Stimulated activated memory B cell treated with anti-CD40 and anti-IgM and Interleukin-4, amounts not matched to agents 10 μg/mL and 1 μg/mL and 100 μg/mL, for 72 hours (primary cell): ENCODE measurements at regions not wholly inside any gene's neighbourhood (a gene's known extent, or its start where the extent isn't known, plus 50 kb on each side); places are given as distances from the start of the nearest gene placed in this dataset.

ENCODE experiments used
- ATAC-seq: fragments of 150-1000 bp; cut with Tn5 transposase; 2 replicates; pipeline ENCODE4 v1.10.0; 2021
- H3K27ac Mint-ChIP-seq: one replicate; pipeline ENCODE4 v1.8.0; 2022; ENCODE audit warnings: mild to moderate bottlenecking, mixed read lengths
- H3K27me3 Mint-ChIP-seq: one replicate; pipeline ENCODE4 v1.8.0; 2022; ENCODE audit warnings: mixed read lengths
- H3K36me3 Mint-ChIP-seq: one replicate; pipeline ENCODE4 v1.8.0; 2022; ENCODE audit warnings: mixed read lengths
- H3K4me1 Mint-ChIP-seq: one replicate; pipeline ENCODE4 v1.8.0; 2022; ENCODE audit warnings: mixed read lengths
- H3K4me3 Mint-ChIP-seq: one replicate; pipeline ENCODE4 v1.8.0; 2022; ENCODE audit warnings: mild to moderate bottlenecking, moderate library complexity, mixed read lengths
- H3K9me3 Mint-ChIP-seq: one replicate; pipeline ENCODE4 v1.8.0; 2022; ENCODE audit warnings: mixed read lengths

DNA sequence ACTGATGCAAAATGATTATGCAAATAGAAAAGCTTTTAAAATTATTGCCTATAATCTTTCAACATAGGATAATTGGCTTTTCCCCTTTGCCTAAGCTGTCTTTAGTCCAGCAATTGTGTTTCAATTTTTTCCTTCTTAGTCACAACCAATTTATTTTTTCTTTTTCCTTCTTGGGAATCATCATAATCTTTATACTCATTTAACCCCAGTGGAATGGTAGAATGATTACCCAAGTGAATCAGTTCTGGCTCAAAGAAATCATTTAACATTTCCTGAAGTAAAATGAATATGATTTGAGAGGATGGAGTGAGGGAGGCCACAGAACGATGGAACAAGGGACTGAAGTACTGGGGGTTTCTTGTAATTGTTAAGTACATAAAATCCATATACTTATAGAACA is 93.0 kb upstream of the CRIM1 start:
- Mint-ChIP-seq H3K9me3 (peaks cover 14% of the 10 kb centered on the region), H3K27ac (no peak overlapping the region), H3K27me3 (peaks cover 2% of the 10 kb centered on the region), H3K4me1 (no peaks in the 10 kb centered on the region), H3K4me3 (no peak overlapping the region), H3K36me3 (no peaks in the 10 kb centered on the region)
- no peak for ATAC-seq

DNA sequence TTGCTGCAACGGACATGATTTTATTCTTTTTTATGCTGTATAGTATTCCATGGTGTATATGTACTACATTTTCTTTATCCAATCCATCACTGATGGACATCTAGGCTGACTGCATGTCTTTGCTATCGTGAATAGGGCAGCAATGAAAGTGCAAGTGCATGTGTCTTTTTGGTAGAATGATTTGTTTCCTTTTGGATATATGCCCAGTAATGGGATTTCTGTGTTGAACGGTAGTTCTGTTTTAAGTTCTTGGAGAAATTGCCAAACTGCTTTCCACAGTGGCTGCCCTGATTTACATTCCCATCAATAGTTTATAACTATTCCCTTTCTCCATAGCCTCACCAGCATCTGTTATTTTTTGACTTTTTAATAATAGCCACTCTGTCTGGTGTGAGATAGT is 99.7 kb upstream of the CRIM1 start:
- Mint-ChIP-seq H3K36me3 (no peaks in the 10 kb centered on the region), H3K4me3 (no peak overlapping the region), H3K27me3 (peaks cover 20% of the 10 kb centered on the region), H3K4me1 (no peaks in the 10 kb centered on the region), H3K9me3 (peaks cover 7% of the 10 kb centered on the region), H3K27ac (no peak overlapping the region)
- ATAC-seq = no peak

DNA sequence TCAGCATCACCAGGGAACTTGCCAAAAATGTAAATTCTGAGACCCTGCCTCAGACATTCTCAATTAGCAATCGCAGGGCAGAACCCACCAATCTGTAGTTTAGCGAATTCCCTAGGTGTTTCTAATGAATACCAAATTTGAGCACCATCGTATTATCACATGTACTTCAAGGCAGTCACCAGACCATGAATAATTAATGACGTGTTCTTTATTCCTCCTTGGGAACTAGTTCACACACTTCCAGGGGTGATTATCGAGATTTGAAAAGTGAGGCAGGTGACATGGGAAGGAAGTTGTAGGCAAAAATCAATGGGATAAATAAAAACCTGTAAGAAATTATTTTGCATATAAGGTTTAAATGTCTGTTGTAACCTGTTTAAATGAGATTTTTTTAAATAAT is 102.5 kb upstream of the CRIM1 start:
- Mint-ChIP-seq H3K9me3 (peaks cover 7% of the 10 kb centered on the region), H3K36me3 (no peaks in the 10 kb centered on the region), H3K27ac (no peak overlapping the region), H3K4me3 (no peak overlapping the region), H3K27me3 (peaks cover 20% of the 10 kb centered on the region), H3K4me1 (no peaks in the 10 kb centered on the region)
- no peak for ATAC-seq

DNA sequence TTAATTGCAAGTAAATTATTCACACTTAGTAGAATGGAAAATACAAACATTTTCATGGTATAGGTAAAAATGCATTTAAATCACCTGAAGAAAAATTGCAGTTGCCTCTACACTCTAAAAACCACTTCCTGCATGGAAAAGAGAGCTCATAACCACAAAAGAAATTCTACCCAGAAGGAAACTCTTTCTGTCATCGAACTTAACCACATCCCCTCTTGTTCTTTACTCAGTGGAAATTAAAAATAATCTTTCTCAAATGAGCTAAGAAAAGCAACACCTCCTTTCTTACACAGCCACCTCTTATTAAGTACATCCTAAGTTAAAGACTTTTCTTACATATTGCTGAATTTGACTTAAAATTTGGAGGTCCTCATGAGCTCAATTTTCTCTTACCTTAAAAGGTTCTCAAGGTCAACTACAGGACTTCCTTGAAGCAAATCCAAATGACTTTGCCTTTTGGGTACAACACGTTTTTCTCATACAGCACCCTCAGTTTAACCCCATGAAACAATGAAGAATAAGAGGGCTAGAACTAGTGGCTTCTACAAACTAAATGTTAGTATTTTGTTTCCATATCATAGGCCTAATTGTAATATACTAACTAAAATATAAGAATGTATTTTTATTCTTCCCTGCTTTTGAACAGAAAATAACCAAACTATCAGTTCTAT is 109.1 kb upstream of the CRIM1 start:
- Mint-ChIP-seq H3K27ac (peak overlapping the region; percentile 58), H3K9me3 (peaks cover 4% of the 10 kb centered on the region), H3K4me3 (no peak overlapping the region), H3K27me3 (no peaks in the 10 kb centered on the region), H3K36me3 (no peaks in the 10 kb centered on the region), H3K4me1 (peaks cover 19% of the 10 kb centered on the region)
- peak; percentile 58 for ATAC-seq

DNA sequence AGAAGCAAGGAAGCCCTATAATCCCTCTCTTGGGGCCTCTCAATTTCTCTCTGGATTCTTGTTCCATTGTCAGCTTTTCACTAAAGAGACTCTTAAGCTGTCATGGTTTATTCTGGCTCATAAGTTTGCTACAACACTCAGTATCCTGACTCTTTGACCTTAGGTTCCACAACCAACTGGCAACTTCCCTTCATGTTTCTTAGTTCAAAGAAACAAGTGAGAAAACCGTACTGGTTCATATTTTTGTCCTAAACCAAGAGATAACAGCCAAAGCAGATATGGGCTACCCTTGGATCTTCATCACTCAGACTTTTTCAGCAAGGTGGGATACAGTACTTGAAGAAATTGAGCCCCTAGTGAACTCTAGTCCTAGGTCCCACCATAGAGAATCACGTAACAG is 109.9 kb upstream of the CRIM1 start:
- no peaks in the 10 kb centered on the region for H3K27me3 Mint-ChIP-seq

DNA sequence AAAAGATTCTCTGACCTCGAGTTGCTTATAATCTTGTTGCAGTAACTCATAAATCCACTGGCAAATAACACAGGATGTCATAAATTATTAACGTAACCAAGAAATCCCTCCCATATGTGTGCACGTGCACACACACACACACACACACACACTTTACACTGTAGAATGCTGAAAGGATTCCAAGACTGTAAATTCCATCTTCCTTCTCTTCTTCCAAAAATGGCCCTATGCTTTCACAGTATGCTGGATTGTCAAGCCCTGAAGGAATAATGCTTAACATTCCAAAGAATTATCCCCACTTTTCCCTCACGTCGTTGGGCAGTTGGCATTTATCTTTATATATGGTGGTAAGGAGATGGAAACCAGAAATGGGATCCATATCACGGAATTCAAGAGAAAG is 117.5 kb upstream of the CRIM1 start:
- Mint-ChIP-seq H3K9me3 (no peaks in the 10 kb centered on the region), H3K36me3 (no peaks in the 10 kb centered on the region), H3K4me3 (no peak overlapping the region), H3K27me3 (no peaks in the 10 kb centered on the region), H3K27ac (no peak overlapping the region), H3K4me1 (peaks cover 9% of the 10 kb centered on the region)
- ATAC-seq = no peak

More for the DNA sequence above, 109.9 kb upstream of the CRIM1 start:
- ATAC-seq = no peak
- Mint-ChIP-seq H3K36me3 (no peaks in the 10 kb centered on the region), H3K4me3 (no peak overlapping the region), H3K4me1 (peaks cover 19% of the 10 kb centered on the region), H3K9me3 (peaks cover 4% of the 10 kb centered on the region), H3K27ac (no peak overlapping the region)

DNA sequence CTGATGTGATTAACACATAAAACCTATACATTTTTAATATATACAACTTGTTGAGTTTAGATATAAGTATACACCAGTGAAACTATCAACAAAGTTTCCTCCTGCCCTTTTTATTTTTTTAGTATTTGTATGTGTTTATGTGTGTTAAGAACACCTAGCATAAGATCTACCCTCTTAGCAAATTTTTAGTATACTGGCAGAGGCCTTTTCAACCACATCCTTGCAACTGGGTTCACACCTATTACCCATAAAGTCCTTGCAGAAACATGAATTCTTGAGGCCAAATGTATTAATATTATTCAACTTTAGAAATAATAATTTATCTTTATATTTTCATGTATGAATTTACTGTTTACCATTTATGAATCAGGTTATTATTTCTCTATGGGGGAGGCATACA is 119.7 kb upstream of the CRIM1 start:
- Mint-ChIP-seq H3K9me3 (no peaks in the 10 kb centered on the region), H3K27ac (no peak overlapping the region), H3K4me3 (no peak overlapping the region), H3K36me3 (no peaks in the 10 kb centered on the region), H3K4me1 (peaks cover 7% of the 10 kb centered on the region), H3K27me3 (no peaks in the 10 kb centered on the region)
- no peak for ATAC-seq

DNA sequence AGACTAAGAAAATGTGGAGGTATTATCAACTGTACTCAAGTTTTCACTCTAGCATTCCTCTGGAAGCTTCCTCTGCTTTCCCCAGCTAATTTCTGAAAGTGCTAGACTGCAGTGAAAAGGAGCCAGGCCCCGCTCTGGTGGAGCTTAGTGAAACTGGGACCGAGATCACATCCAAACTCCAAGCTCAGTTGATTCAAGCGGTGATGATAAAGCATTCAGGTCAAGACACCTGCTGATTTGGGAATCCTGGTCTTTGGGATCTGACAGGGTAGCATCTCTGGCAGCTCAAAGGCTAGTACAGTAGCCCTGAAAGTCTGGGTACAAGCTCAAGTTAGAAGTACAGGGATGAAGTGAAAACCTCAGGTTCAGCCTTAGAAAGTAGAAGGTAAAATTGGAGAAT is 120.2 kb upstream of the CRIM1 start:
- no peaks in the 10 kb centered on the region for H3K27me3 Mint-ChIP-seq
- no peak for ATAC-seq
- H3K9me3 Mint-ChIP-seq = no peaks in the 10 kb centered on the region
- no peaks in the 10 kb centered on the region for H3K36me3 Mint-ChIP-seq
- no peak overlapping the region for H3K4me3 Mint-ChIP-seq
- peaks cover 5% of the 10 kb centered on the region for H3K4me1 Mint-ChIP-seq
- H3K27ac Mint-ChIP-seq = no peak overlapping the region

DNA sequence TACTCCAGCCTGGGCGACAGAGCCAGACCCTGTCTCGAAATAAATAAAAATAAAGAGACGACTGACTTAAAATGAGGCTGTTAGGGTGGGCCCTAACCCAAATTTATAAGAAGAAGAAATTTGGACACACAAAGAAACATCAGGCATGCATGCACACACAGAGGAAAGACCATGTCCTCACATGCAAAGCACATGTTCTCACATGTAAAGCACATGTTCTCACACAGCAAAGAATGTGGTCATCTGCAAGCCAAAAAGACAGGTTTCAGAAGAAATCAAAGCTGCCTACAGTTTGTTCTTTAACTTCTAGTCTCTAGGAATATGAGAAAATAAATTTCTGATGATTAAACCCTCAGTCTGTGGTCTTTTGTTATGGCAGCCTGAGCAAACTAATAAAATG is 132.3 kb upstream of the CRIM1 start:
- Mint-ChIP-seq H3K4me3 (no peak overlapping the region), H3K9me3 (peaks cover under 1% of the 10 kb centered on the region), H3K36me3 (no peaks in the 10 kb centered on the region), H3K27me3 (no peaks in the 10 kb centered on the region), H3K27ac (no peak overlapping the region), H3K4me1 (no peaks in the 10 kb centered on the region)
- ATAC-seq = no peak

DNA sequence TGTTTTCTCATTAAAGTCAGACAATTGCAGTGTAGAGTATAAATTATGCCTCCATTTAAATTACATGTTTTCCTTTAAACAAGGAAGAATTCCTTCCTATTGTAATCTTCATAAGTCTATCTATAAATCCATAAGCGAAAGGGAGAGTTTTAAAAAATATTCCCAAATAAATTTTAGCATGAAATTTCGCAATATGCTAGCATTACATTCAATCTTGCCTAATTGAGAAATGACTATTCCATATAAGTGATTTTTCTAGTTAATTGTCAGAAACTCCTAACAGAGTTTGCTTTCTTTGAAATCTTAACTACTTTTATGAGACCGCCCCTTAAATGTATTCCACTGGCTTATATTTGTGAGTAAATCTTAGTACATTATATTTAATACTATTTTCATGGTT is 133.1 kb upstream of the CRIM1 start:
- Mint-ChIP-seq H3K36me3 (no peaks in the 10 kb centered on the region), H3K27me3 (no peaks in the 10 kb centered on the region), H3K9me3 (peaks cover 2% of the 10 kb centered on the region), H3K4me3 (no peak overlapping the region), H3K4me1 (no peaks in the 10 kb centered on the region), H3K27ac (no peak overlapping the region)
- ATAC-seq = no peak

DNA sequence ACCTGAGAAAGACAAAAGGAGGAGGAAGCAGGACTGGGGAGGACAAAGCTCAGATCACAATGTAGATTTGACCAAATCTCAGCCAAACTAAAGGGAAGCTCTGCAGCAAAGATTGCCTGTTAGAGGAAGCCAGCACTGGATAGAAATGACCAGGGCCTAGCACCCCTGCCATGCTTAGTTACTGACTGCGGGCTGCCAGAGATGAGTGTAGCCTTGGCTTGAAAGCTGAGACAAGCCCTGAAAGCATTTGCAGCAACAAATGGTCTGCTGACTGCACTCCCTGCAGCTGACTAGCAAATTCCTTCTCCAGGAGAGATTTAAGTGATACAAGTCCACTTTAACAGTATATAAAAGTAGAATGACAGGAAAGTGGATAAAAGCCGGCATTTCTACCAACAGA is 140.9 kb upstream of the CRIM1 start:
- Mint-ChIP-seq H3K27me3 (peaks cover 9% of the 10 kb centered on the region), H3K36me3 (no peaks in the 10 kb centered on the region)

DNA sequence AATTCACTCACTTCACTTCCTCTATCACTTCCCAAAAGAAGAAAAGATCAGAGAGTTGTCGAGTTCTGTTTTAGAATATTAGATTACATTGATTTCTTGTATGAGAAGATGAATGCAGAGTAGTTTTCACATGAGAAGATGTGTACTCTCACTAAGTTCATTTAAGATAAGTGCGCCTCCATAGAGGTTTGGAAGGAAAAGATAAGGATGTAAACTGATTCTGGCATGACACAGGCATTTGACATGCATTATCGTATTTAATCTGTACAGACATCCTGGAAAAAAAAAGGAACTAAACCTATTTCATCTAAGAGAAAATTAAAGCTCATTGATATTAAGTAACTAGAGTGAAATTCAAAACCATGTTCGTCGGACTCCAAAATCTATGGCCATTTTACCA is 152.2 kb upstream of the CRIM1 start:
- peaks cover 9% of the 10 kb centered on the region for H3K27me3 Mint-ChIP-seq
- ATAC-seq = no peak
- peaks cover 13% of the 10 kb centered on the region for H3K9me3 Mint-ChIP-seq
- no peak overlapping the region for H3K4me3 Mint-ChIP-seq
- H3K4me1 Mint-ChIP-seq = no peaks in the 10 kb centered on the region
- no peaks in the 10 kb centered on the region for H3K36me3 Mint-ChIP-seq
- H3K27ac Mint-ChIP-seq = no peak overlapping the region

More for the DNA sequence above, 140.9 kb upstream of the CRIM1 start:
- no peak for ATAC-seq
- Mint-ChIP-seq H3K4me1 (no peaks in the 10 kb centered on the region), H3K9me3 (peaks cover 8% of the 10 kb centered on the region), H3K4me3 (no peak overlapping the region), H3K27ac (no peak overlapping the region)

DNA sequence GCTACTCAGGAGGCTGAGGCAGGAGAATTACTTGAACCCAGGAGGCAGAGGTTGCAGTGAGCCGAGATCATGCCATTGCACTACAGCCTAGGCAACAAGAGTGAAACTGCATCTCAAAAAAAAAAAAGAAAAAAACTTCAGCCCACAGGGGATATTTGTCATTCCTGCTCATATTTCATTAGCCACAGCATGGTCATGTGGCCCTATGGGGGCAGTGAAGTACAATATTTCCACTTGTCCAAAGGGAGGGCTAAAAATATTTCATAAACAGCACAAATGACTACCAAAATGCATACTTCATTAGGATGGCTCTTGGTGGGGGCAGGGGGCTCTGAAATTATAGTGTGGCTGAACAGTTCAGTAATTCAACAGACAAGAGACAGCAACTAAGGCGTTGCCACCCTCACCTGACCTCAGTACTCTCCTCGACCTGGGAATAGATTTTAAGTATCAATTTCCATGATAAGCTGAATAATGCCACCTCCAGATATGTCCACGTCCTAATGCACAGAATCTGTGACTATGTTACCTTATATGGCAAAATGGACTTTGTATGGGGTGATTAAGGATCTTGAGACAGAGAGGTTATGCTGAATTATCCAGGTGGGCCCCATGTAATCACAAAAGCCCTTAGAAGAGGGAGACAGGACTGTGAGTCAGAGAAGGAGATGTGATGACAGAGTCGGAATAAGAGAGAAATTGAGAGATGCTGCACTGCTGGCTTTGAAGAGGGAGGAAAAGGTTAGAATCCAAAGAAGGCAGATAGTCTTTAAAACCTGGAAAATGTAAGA is 158.2 kb upstream of the CRIM1 start:
- H3K27me3 Mint-ChIP-seq = no peaks in the 10 kb centered on the region
- no peak overlapping the region for H3K27ac Mint-ChIP-seq
- no peak overlapping the region for H3K4me3 Mint-ChIP-seq
- H3K9me3 Mint-ChIP-seq = peaks cover 13% of the 10 kb centered on the region
- ATAC-seq = no peak
- no peaks in the 10 kb centered on the region for H3K4me1 Mint-ChIP-seq
- H3K36me3 Mint-ChIP-seq = no peaks in the 10 kb centered on the region

DNA sequence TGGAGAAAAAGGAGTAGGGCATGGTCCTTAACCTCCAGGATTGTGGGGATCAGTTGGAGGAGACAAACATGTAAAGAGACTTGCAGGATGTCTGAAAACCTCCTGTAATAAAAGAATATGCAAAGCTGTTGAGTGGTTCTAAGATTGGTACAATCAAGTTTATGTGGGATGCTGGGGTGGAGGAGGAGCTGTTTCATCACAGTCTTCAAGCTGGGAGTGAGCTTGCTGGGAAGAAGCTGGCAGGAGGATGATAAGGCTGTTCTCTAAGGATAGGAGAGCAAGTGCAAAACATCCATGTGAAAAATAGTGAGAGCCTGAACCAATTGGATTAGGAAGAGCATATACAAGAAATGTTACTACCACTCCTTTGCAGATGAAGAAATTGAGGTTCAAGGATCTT is 161.9 kb upstream of the CRIM1 start:
- H3K36me3 Mint-ChIP-seq = no peaks in the 10 kb centered on the region
- H3K9me3 Mint-ChIP-seq = no peaks in the 10 kb centered on the region
- no peaks in the 10 kb centered on the region for H3K27me3 Mint-ChIP-seq
- no peak for ATAC-seq
- no peaks in the 10 kb centered on the region for H3K4me1 Mint-ChIP-seq
- H3K27ac Mint-ChIP-seq = no peak overlapping the region
- H3K4me3 Mint-ChIP-seq = no peak overlapping the region

DNA sequence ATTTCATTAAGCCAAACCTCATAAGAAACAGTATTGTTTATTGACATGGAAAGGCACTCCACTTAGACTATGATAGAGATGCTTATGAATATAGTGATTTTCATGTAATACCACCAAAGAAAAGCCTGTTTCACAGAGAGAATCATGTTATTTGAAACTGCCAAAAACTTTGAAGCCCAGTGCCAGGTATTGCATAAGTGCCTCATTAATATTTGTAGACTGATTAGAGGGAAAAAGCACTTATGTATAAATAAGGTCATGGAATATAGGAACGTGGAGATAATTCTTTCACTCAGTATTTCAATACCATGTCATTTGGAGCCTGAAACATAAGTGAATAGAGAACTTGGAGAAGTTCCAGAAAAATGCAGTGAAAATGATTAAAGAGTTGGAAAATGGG is 162.6 kb upstream of the CRIM1 start:
- no peaks in the 10 kb centered on the region for H3K4me1 Mint-ChIP-seq
- H3K4me3 Mint-ChIP-seq = no peak overlapping the region
- no peaks in the 10 kb centered on the region for H3K36me3 Mint-ChIP-seq
- no peaks in the 10 kb centered on the region for H3K9me3 Mint-ChIP-seq
- ATAC-seq = no peak
- no peak overlapping the region for H3K27ac Mint-ChIP-seq
- H3K27me3 Mint-ChIP-seq = no peaks in the 10 kb centered on the region

DNA sequence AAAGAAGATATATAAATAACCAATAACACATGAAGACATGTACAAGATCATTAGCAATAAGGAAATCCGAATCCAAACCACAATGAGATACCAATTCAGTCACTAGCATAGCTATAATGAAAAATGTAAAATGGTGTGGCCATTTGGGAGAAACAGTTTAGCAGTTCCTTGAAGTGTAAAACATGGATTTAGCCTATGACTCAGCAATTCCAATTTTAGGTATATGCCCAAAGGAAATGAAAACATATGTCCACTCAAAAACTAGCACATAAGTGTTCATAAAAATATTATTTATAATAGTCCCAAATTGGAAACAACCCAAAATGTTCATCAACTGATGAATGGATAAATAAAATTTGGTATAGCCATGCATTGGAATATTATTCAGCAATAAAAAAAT is 165.5 kb upstream of the CRIM1 start:
- H3K27ac Mint-ChIP-seq = no peak overlapping the region

More for the DNA sequence above, 165.5 kb upstream of the CRIM1 start:
- Mint-ChIP-seq H3K27me3 (no peaks in the 10 kb centered on the region), H3K4me3 (no peak overlapping the region), H3K4me1 (no peaks in the 10 kb centered on the region), H3K9me3 (no peaks in the 10 kb centered on the region), H3K36me3 (no peaks in the 10 kb centered on the region)
- ATAC-seq = no peak
